ENCODE measurements at regions not wholly inside any gene's neighbourhood (a gene's known extent, or its start where the extent isn't known, plus 50 kb on each side); places are given as distances from the start of the nearest gene placed in this dataset.
"Not testable (repeated sequence)": the region's sequence is repeated elsewhere in the genome, so short reads cannot be mapped to it uniquely, and the experiment has no call there.

DNA sequence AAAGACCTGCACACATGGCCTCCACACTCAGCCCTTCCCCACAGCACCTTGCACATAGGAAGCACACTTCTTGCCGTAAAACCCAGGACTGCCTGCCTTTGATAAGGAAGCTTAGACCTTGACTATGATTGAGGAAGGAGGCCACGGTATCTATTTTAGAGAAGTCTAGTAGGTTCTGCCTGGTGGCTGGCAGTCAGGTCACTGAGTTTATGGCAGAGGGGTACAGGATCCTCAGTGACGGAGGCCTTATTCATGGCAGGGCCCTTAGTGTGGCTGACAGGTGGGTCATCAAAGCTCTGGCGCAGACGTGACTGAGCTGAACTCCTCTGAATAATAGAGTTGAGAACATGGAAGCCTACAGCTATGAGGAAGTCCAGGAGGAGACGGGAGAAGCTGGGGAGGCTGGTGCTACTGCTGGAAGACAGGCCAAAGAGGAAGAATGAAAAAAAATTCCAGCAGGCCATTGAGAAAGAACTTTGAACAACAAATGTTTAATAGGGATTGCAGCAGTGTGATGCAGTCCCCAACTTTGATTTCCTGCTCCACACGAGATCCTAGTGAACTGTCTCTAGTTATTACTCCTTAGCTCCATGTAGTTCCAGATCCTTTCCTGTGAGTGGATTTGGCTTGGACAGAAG, 142.8 kb downstream of the BCL2L11 start:
- TF ChIP-seq CTCF, EZH2, EZH2phosphoT487 (IDR thresholded peaks at IDR 0.05): not testable (repeated sequence)

All from neural progenitor cell (in vitro differentiated cells).